NCI-H2196 treated with DMSO at 0.1 percent for 48 hours (cell line): ENCODE measurements at regions not wholly inside any gene's neighbourhood (a gene's known extent, or its start where the extent isn't known, plus 50 kb on each side); places are given as distances from the start of the nearest gene placed in this dataset.
"Not testable (repeated sequence)": the region's sequence is repeated elsewhere in the genome, so short reads cannot be mapped to it uniquely, and the experiment has no call there.

ENCODE experiments used
- DNase-seq: peaks from one replicate; lab custom pipeline; 2025; ENCODE audit not compliant: unreplicated experiment; lab: John Stamatoyannopoulos, UW

DNA sequence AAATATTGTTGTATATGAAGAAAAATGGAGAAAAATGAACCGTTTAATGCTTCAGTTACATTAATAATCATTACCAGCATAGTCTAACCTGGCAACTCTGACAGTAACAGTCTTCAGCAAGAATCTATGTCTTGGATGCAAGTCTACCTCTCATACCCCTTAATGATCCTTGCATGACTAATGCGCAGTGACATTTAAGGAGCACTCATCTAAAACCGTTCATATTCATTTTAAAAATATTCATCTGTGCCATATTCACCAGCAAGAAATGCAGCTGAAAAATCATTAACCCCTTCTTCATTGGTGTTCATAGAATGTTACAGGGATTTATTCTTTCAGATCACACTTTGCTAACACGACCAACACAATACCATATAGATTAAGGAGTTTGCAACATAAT lies 227.2 kb upstream of the ASCC3 start:
- DNase-seq, result no peak

DNA sequence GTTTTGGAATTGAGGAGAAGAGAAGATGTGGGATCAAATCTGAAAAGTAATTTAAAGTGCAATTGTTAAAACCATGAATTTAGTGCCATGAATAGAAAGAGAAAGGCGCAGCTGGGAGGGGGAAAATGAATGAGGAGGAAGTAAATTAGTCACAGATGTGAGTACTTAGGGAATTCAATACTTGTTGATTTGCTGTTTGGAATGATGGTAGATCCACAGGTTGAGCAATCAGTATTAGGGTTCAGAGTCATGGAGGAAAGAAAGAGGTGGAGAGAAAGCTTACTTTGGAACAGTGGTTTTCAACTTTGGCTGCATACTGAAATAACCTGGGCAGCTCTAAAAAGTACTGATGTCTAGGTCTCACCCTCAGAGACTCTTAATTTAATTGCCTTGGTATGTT lies 229.7 kb upstream of the ASCC3 start:
- no peak for DNase-seq

DNA sequence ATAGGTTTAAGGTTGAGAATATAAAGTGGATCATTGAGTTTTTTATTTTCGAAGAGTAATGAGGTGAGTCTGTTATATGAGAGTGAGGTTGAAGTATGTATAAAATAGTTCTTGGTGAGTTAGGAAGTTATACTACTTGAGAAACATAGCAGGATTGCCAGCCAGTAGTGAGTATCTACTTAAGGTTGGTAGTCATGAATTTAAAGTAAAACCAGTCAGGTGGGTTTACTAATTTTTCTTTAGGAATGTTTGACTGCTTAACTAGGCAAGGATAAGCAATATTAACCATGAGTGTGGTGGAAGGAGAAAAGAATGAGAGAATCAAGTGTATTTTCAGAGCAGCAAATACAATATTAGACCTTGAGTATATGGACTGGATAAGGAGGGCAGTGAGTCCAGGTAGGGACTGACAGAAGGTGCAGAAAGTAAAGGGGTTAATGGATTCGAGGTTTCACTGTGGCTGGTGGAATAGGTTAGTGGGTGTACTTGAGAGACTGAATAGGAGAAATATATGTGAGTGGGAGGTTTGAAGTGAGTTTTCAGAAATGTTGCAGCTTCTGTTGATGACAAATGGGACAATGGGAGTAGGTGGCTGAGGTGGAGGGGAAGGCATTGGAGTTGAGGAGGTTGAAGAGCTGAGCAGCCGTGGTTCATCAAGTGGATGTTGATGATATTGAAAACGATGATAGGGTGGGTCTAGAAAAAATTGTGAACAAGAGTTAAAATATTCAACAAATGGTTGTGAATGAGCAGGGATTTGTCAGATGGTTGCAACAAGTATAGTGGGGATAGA lies 232.5 kb upstream of the ASCC3 start:
- DNase-seq, result no peak

- DNase-seq, result peak; percentile 6
These were observed 233.6 kb upstream of the ASCC3 start for GRCh38 chr6:101114703-101115102.

DNA sequence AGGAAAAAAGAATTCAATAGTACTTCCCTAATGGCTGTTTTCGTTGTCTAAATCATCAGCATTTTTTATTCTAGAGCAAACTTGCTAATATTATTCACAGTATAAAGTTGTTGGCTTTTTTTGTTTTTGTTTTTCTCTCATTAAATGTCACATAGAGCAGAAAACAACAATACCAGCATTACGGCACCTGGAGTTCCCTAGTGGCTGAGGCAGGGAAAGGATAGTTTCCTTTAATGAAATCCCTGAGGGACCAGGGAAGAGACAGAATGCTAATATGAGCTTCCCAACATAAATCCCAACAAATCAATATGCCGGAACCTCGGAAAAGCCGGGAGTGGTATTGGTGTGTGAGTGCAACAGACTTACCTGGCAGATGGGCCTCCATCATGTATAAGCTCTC lies 235.2 kb upstream of the ASCC3 start:
- DNase-seq, result no peak

DNA sequence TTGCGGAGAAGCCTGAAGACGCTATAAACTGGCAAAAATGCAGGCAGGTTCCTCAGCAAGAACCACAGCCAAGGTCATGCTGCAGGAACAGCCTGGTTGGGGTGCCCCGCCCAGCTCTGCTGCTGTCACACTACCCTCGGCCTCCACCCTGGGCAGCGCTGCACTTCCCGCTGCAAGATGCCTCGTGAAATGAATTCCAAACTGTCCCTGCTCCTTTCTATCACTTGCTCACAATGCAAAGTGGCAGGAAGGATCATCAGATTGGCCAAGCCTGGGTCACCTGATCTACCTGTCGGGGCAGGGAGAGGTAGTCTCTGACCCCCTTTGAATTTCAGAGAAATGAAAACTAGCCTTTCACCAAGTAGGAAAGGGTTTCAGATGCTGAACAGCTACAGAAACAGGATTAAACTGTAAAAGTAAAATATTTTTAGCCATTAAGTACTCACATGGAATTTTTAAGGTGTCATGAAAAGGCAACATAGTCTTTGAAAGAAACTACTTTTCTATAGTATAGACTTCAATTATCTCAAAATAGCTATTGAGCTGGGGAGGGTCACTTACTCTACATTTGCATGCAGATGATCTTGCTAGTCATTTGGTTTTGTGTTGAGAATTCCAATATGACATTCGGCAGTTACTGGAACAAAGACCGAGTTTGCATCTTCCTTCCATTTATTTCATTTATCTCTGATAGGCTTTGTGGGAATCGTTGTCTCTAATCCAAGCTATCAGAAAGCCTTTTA lies 236.4 kb upstream of the ASCC3 start:
- no peak for DNase-seq

GRCh38 chr6:101118136-101118396 lies 236.9 kb upstream of the ASCC3 start:
- no peak for DNase-seq

DNA sequence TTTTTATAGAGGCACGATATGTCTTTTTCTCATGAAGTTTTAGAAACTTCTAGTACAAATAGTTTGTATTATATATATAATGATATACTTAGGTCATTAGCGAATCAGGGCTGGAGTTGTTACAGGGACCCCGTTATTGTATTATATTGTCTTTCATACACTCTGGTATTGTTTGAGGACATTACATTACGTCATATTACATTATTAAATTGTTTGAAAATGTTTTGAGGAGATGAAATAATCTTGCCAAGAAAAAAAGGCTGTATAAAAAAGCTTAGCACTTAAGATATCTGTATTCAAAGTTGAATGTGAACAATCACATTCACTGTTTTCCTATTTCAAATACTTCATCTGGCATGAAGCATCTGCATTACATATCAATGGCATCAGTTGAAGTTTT lies 239.6 kb upstream of the ASCC3 start:
- DNase-seq, result no peak

- no peak for DNase-seq
These were observed 244.3 kb upstream of the ASCC3 start for GRCh38 chr6:101125380-101125971.

- DNase-seq, result no peak
These were observed 245.4 kb upstream of the ASCC3 start for GRCh38 chr6:101126501-101126900.

DNA sequence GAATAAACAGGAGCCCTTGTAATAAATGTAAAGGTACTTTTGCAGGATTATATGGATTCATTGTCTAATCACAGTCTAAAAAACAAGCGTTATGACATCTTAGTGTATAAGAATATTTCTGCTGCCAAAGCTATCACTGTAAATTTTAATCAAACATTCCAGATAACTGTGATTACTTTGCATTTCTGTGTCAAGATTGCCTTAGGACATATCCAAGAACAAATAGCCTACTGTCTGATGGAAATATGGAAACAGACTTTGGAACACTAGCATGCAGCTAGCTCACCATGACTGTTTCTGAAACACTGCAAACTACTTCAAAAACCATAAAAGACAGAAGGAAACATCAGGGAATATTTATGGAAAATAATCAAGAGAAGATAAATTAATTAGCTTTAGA lies 248.7 kb upstream of the ASCC3 start:
- no peak for DNase-seq

GRCh38 chr6:101146389-101146788 lies 247.1 kb upstream of the GRIK2 start:
- no peak for DNase-seq

DNA sequence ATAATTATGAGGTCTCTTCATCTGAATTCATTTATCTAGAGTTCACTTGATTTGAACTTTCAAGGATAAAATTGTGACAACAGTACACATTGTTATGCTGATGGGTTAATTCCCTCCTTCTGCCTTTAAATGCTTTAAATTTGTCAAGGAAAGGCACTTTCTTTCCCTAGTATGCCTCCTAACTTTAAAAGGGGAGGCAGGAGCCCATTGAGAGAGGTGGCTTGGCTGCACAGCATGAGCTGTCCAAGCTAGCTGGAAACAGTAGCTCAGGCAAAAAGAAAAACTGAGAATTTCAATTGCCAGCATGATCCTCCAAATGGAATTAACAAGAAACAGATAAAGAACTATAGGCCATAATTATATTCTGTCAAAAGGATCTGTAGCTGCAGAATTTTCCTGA lies 243.3 kb upstream of the GRIK2 start:
- no peak for DNase-seq

DNA sequence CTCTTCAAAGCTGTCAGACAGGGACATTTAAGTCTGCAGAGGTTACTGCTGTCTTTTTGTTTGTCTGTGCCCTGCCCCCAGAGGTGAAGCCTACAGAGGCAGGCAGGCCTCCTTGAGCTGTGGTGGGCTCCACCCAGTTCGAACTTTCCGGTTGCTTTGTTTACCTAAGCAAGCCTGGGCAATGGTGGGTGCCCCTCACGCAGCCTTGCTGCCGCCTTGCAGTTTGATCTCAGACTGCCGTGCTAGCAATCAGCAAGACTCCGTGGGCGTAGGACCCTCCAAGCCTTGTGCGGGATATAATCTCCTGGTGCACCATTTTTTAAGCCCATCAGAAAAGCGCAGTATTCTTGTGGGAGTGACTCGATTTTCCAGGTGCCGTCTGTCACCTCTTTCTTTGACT lies 235.9 kb upstream of the GRIK2 start:
- not testable (repeated sequence) for DNase-seq

DNA sequence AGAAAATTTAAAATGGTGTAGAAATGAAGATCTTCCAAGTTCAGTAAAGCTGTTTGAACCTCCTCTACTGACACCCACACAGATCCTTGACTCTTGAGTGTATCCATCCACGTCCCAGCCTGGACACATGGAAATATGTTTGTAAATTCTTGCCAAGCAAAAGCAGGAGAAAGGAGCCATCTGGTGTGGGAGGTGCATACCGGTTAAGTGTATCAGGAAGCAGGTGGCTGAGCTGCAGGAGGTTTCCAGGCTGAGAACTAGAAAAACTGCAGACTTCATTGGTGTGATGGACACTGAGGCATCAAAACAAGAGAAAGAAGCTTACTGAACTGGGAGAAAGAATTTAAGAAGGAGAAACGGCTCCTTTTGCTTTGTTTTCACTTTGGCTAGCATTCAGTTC lies 229.9 kb upstream of the GRIK2 start:
- DNase-seq, result no peak

DNA sequence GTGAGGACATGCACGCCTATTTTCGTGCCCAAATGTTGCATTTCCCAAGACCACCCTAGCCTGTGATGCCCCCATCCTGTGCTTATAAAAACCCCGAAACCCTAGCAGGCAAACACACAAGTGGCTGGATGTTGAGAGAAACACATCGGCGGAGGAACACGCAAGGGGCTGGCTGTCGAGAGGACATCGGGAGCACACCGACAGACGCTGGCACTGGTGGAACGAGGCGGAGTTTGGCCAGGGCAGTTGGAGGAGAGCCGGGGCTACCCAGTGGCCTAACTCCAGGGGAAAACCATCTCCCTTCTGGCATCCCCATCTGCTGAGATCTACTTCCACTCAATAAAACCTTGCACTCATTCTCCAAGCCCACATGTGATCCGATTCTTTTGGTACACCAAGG lies 225.9 kb upstream of the GRIK2 start:
- no peak for DNase-seq

DNA sequence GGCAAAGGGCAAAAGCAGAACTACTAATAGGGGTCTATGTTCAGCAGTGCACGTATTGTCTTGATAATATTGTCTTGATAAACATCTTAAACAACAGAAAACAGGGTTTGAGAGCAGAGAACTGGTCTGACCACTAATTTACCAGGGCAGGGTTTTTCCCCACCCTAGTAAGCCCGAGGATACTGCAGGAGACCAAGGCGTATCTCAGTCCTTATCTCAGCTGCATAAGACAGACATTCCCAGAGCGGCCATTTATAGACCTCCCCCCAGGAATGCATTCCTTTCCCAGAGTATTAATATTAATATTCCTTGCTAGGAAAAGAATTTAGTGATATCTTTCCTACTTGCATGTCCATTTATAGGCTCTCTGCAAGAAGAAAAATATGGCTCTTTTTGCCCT lies 222.5 kb upstream of the GRIK2 start:
- not testable (repeated sequence) for DNase-seq

DNA sequence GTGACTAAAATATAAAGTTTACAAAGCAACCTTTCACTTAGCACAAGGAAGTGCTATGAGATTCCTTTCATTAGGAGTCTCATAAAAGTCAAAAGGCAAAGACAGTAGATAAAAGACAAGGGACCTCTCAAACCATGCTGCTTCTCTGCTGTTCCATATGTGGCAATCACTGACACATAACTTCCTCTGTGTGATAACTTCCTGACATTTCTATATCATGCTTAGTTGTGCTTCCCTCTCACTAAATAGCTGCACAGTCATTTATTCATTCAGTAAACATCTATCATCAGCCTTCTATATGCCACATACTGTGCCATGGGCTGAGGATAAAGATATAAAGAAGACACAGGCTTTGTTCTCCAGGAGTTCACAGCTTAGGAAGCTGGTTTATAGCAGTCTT lies 214.8 kb upstream of the GRIK2 start:
- DNase-seq, result no peak

GRCh38 chr6:101181006-101181405 lies 212.5 kb upstream of the GRIK2 start:
- DNase-seq, result no peak

DNA sequence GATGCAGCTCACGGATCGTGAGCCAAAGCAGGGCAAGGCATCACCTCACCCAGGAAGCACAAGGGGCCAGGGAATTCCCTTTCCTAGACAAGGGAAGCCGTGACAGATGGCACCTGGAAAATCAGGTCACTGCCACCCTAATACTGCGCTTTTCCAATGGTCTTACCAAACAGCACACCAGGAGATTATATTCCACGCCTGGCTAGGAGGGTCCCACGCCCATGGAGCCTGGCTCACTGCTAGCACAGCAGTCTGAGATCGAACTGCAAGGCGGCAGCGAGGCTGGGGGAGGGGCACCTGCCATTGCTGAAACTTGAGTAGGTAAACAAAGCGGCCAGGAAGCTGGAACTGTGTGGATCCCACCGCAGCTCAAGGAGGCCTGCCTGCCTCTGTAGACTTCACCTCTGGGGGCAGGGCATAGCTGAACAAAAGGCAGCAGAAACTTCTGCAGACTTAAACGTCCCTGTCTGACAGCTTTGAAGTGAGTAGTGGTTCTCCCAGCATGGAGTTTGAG lies 205.2 kb upstream of the GRIK2 start:
- DNase-seq, result not testable (repeated sequence)

GRCh38 chr6:101195588-101195987 lies 197.9 kb upstream of the GRIK2 start:
- no peak for DNase-seq

- DNase-seq, result no peak
These were observed 194.1 kb upstream of the GRIK2 start for GRCh38 chr6:101199441-101199840.
